IPS-NIHi7 (cell line): ENCODE measurements at regions not wholly inside any gene's neighbourhood (a gene's known extent, or its start where the extent isn't known, plus 50 kb on each side); places are given as distances from the start of the nearest gene placed in this dataset.
A peak's percentile ranks its signal among the peaks of the same experiment; 100 is the strongest.

Experiments used
- DNase-seq: peaks from one replicate; pipeline ENCODE4 v3.0.0; 2012; ENCODE audit warnings: mixed read lengths; ENCODE audit errors: extremely low spot score

GRCh38 chr2:120881981-120882788, 146.5 kb downstream of the GLI2 start:
- no peak for DNase-seq

GRCh38 chr2:120883607-120884440, 148.2 kb downstream of the GLI2 start:
- DNase-seq, result no peak

GRCh38 chr2:120884472-120885290, 149.0 kb downstream of the GLI2 start:
- no peak for DNase-seq

- no peak for DNase-seq
Observed at GRCh38 chr2:120885321-120885720, 149.7 kb downstream of the GLI2 start.

- no peak for DNase-seq
Observed at GRCh38 chr2:120885749-120886148, 150.1 kb downstream of the GLI2 start.

- no peak for DNase-seq
Observed at GRCh38 chr2:120886534-120887319, 151.1 kb downstream of the GLI2 start.

GRCh38 chr2:120887320-120887697, 151.6 kb downstream of the GLI2 start:
- DNase-seq, result no peak

GRCh38 chr2:120887741-120888231, 152.1 kb downstream of the GLI2 start:
- no peak for DNase-seq

GRCh38 chr2:120888851-120889250, 153.2 kb downstream of the GLI2 start:
- no peak for DNase-seq

GRCh38 chr2:120889936-120890335, 154.3 kb downstream of the GLI2 start:
- DNase-seq, result no peak

GRCh38 chr2:120890566-120891360, 155.1 kb downstream of the GLI2 start:
- no peak for DNase-seq

GRCh38 chr2:120892271-120892966, 156.8 kb downstream of the GLI2 start:
- DNase-seq, result no peak

- DNase-seq, result no peak
Observed at GRCh38 chr2:120892967-120893667, 157.4 kb downstream of the GLI2 start.

- DNase-seq, result peak; percentile 70
Observed at GRCh38 chr2:120893811-120894584, 158.3 kb downstream of the GLI2 start.

GRCh38 chr2:120894966-120895365, 159.3 kb downstream of the GLI2 start:
- DNase-seq, result no peak

- no peak for DNase-seq
Observed at GRCh38 chr2:120896126-120896525, 160.5 kb downstream of the GLI2 start.

- no peak for DNase-seq
Observed at GRCh38 chr2:120896901-120897300, 161.2 kb downstream of the GLI2 start.

GRCh38 chr2:120897399-120897798, 161.7 kb downstream of the GLI2 start:
- DNase-seq, result no peak
